A673 (cell line): ENCODE measurements at regions not wholly inside any gene's neighbourhood (a gene's known extent, or its start where the extent isn't known, plus 50 kb on each side); places are given as distances from the start of the nearest gene placed in this dataset.

Experiments
- BruUV-seq: library from RNA; stranded (reverse); fragments of 400-500 nt; replicated peaks from 2 replicates; lab custom pipeline; 2021; lab: Mats Ljungman, UMichigan
- CTCF ChIA-PET: fragments of 300-600 bp; sonication (Branson Sonifier 250); formaldehyde crosslinking; loops from one replicate; lab custom pipeline; 2022; ENCODE audit warnings: antibody characterized with exemption; lab: Charles Lee
- POLR2A ChIA-PET: fragments of 300-600 bp; sonication (Branson Sonifier 250); formaldehyde crosslinking; loops from one replicate; lab custom pipeline; 2022; ENCODE audit warnings: antibody characterized with exemption; ENCODE audit not compliant: low non-redundant PET; lab: Charles Lee
- DNase-seq: peaks from one replicate; pipeline ENCODE4 v3.0.0-alpha.2; 2015; ENCODE audit warnings: low spot score
- H3K27ac ChIP-seq: fragments of 200-600 bp; sonication (generic); 2 replicates; pipeline ENCODE4 v1.5.1; 2016; ENCODE audit warnings: mixed run types, low read depth, mild to moderate bottlenecking, mixed read lengths, antibody characterized with exemption, low read length; ENCODE audit not compliant: poor library complexity, severe bottlenecking
- H3K27me3 ChIP-seq: fragments of 200-600 bp; sonication (generic); replicated peaks from 2 replicates; pipeline ENCODE4 v1.6.1; 2017; ENCODE audit warnings: mixed run types, low read depth, mild to moderate bottlenecking, mixed read lengths, antibody characterized with exemption, low read length; ENCODE audit not compliant: insufficient read depth, poor library complexity
- H3K36me3 ChIP-seq: fragments of 200-600 bp; sonication (generic); 2 replicates; pipeline ENCODE4 v1.6.1; 2016; ENCODE audit warnings: mixed run types, mild to moderate bottlenecking, mixed read lengths, antibody characterized with exemption, low read length; ENCODE audit not compliant: insufficient read depth, poor library complexity, severe bottlenecking
- H3K4me1 ChIP-seq: fragments of 200-600 bp; sonication (generic); 2 replicates; pipeline ENCODE4 v1.6.1; 2017; ENCODE audit warnings: mixed run types, mild to moderate bottlenecking, mixed read lengths, antibody characterized with exemption, low read length; ENCODE audit not compliant: insufficient read depth, poor library complexity, severe bottlenecking
- H3K4me3 ChIP-seq: fragments of 200-600 bp; sonication (generic); 2 replicates; pipeline ENCODE4 v1.5.1; 2016; ENCODE audit warnings: low read depth, mixed run types, mild to moderate bottlenecking, mixed read lengths, low read length; ENCODE audit not compliant: poor library complexity, severe bottlenecking
- H3K9me3 ChIP-seq: fragments of 200-600 bp; sonication (generic); 2 replicates; pipeline ENCODE4 v1.6.1; 2016; ENCODE audit warnings: mixed run types, low read depth, mild to moderate bottlenecking, mixed read lengths, antibody characterized with exemption, low read length; ENCODE audit not compliant: poor library complexity, severe bottlenecking
- CTCF ChIP-seq: fragments of 300-800, 200-600 bp; sonication (generic); conservative IDR thresholded peaks from 2 replicates; pipeline ENCODE4 v1.5.1; 2017; ENCODE audit warnings: low read depth, mild to moderate bottlenecking, antibody characterized with exemption, low read length, moderate library complexity, mixed read lengths
- EZH2 ChIP-seq: fragments of 200-600 bp; sonication (generic); IDR thresholded peaks from 2 replicates; pipeline ENCODE4 v1.6.1; 2017; ENCODE audit warnings: borderline replicate concordance, low read depth, mild to moderate bottlenecking, mixed read lengths, antibody characterized with exemption, low read length; ENCODE audit not compliant: poor library complexity, severe bottlenecking
- intact Hi-C: fragments of 100-400 bp; cut with micrococcal nuclease; formaldehyde crosslinking; loops from one replicate; pipeline ENCODE4 v1.10.0; 2022; ENCODE audit not compliant: unreplicated experiment

- Histone ChIP-seq H3K27me3 (no peaks in the 10 kb centered on the region), H3K4me1 (no peaks in the 10 kb centered on the region), H3K9me3 (no peaks in the 10 kb centered on the region), H3K4me3 (no peak overlapping the region), H3K27ac (no peak overlapping the region), H3K36me3 (no peaks in the 10 kb centered on the region)
- no TSS peak for BruUV-seq
- TF ChIP-seq EZH2: no peak
- TF ChIP-seq CTCF: no peak
- no peak for DNase-seq
- ChIA-PET CTCF (no interaction called here), POLR2A (no interaction called here)
- intact Hi-C loops: no loop called here
Measured at GRCh38 chr14:53849549-53849948, 107.1 kb downstream of the BMP4 start.

GRCh38 chr14:53848854-53849253, 107.8 kb downstream of the BMP4 start:
- TF ChIP-seq CTCF (no peak), EZH2 (no peak)
- no peak overlapping the region for H3K27ac ChIP-seq
- no peak for DNase-seq
- ChIA-PET POLR2A (no interaction called here), CTCF (no interaction called here)
- intact Hi-C loops: no loop called here
- H3K9me3 ChIP-seq: no peaks in the 10 kb centered on the region
- no peaks in the 10 kb centered on the region for H3K4me1 ChIP-seq
- BruUV-seq: no TSS peak
- no peaks in the 10 kb centered on the region for H3K36me3 ChIP-seq
- H3K27me3 ChIP-seq: no peaks in the 10 kb centered on the region
- H3K4me3 ChIP-seq: no peak overlapping the region

GRCh38 chr14:53847881-53848280, 108.7 kb downstream of the BMP4 start:
- Histone ChIP-seq H3K4me1 (no peaks in the 10 kb centered on the region), H3K9me3 (no peaks in the 10 kb centered on the region), H3K36me3 (no peaks in the 10 kb centered on the region), H3K4me3 (no peak overlapping the region), H3K27me3 (peaks cover 3% of the 10 kb centered on the region), H3K27ac (no peak overlapping the region)
- CTCF ChIA-PET: no interaction called here
- no TSS peak for BruUV-seq
- DNase-seq: no peak
- POLR2A ChIA-PET: no interaction called here
- intact Hi-C loops: no loop called here
- TF ChIP-seq CTCF (no peak), EZH2 (no peak)
